DOHH2 (cell line): ENCODE measurements at regions not wholly inside any gene's neighbourhood (a gene's known extent, or its start where the extent isn't known, plus 50 kb on each side); places are given as distances from the start of the nearest gene placed in this dataset.

Experiments
- H3F3A ChIP-seq: fragments of 200-600 bp; sonication (generic), shearing (Covaris generic); 2 replicates; pipeline ENCODE4 v1.6.0; 2016; ENCODE audit warnings: antibody characterized with exemption, mild to moderate bottlenecking; ENCODE audit not compliant: control insufficient read depth, insufficient read depth
- H3K27ac ChIP-seq: fragments of 200-600 bp; sonication (generic); 2 replicates; pipeline ENCODE4 v1.5.1; 2014; ENCODE audit warnings: low read depth, mild to moderate bottlenecking, low read length, moderate library complexity
- H3K27me3 ChIP-seq: fragments of 200-600 bp; sonication (generic); 2 replicates; pipeline ENCODE4 v1.6.1; 2014; ENCODE audit warnings: mild to moderate bottlenecking, low read length, mixed read lengths; ENCODE audit not compliant: control insufficient read depth
- H3K36me3 ChIP-seq: fragments of 200-600 bp; sonication (generic); 2 replicates; pipeline ENCODE4 v1.6.1; 2014; ENCODE audit warnings: mild to moderate bottlenecking, low read length, moderate library complexity, mixed read lengths; ENCODE audit not compliant: control insufficient read depth
- H3K4me1 ChIP-seq: fragments of 200-600 bp; sonication (generic); 2 replicates; pipeline ENCODE4 v1.6.1; 2014; ENCODE audit warnings: mild to moderate bottlenecking, low read length, mixed read lengths; ENCODE audit not compliant: control insufficient read depth
- H3K4me2 ChIP-seq: fragments of 200-600 bp; sonication (generic); 2 replicates; pipeline ENCODE4 v1.6.0; 2014; ENCODE audit warnings: mild to moderate bottlenecking, low read length, moderate library complexity
- H3K4me3 ChIP-seq: fragments of 200-600 bp; sonication (generic); 2 replicates; pipeline ENCODE4 v1.5.1; 2014; ENCODE audit warnings: mild to moderate bottlenecking, low read length, mixed read lengths
- H3K79me2 ChIP-seq: fragments of 200-600 bp; sonication (generic); 2 replicates; pipeline ENCODE4 v1.6.1; 2014; ENCODE audit warnings: mild to moderate bottlenecking, low read length, mixed read lengths; ENCODE audit not compliant: control insufficient read depth
- H3K9me2 ChIP-seq: fragments of 200-600 bp; sonication (generic); replicated peaks from 2 replicates; pipeline ENCODE4 v1.6.1; 2014; ENCODE audit warnings: mild to moderate bottlenecking, low read length, mixed read lengths; ENCODE audit not compliant: control insufficient read depth
- H3K9me3 ChIP-seq: fragments of 200-600 bp; sonication (generic); 2 replicates; pipeline ENCODE4 v1.6.1; 2014; ENCODE audit warnings: antibody characterized with exemption, low read length, mixed read lengths; ENCODE audit not compliant: control insufficient read depth, insufficient read depth
- H4K20me1 ChIP-seq: fragments of 200-600 bp; sonication (generic); 2 replicates; pipeline ENCODE4 v1.6.0; 2014; ENCODE audit warnings: low read depth, mild to moderate bottlenecking, antibody characterized with exemption, low read length, moderate library complexity; ENCODE audit not compliant: control insufficient read depth, insufficient read depth
- EZH2phosphoT487 ChIP-seq: fragments of 200-600 bp; sonication (generic); IDR thresholded peaks from 2 replicates; pipeline ENCODE4 v1.6.1; 2017; ENCODE audit warnings: borderline replicate concordance, mild to moderate bottlenecking, antibody characterized with exemption, low read length, moderate library complexity, mixed read lengths
- TF ChIP-seq, protein P1 (sequence below): fragments of 200-600 bp; sonication (generic); IDR thresholded peaks from one replicate; pipeline ENCODE4 v1.5.1; 2014; ENCODE audit warnings: antibody characterized with exemption, mild to moderate bottlenecking, low read depth, low read length; ENCODE audit not compliant: poor library complexity, severe bottlenecking

GRCh38 chr1:88239205-88239604 lies 444.9 kb upstream of the PKN2 start:
- Histone ChIP-seq H3K27ac (no peak overlapping the region), H3K27me3 (no peaks in the 10 kb centered on the region), H3K4me2 (no peak overlapping the region), H3K9me2 (no peaks in the 10 kb centered on the region), H3K36me3 (no peaks in the 10 kb centered on the region), H4K20me1 (no peaks in the 10 kb centered on the region), H3K4me3 (no peak overlapping the region), H3K79me2 (no peaks in the 10 kb centered on the region), H3K4me1 (no peaks in the 10 kb centered on the region), H3F3A (no peaks in the 10 kb centered on the region), H3K9me3 (no peaks in the 10 kb centered on the region)
- TF ChIP-seq EZH2phosphoT487 = no peak
- TF ChIP-seq, protein P1, sequence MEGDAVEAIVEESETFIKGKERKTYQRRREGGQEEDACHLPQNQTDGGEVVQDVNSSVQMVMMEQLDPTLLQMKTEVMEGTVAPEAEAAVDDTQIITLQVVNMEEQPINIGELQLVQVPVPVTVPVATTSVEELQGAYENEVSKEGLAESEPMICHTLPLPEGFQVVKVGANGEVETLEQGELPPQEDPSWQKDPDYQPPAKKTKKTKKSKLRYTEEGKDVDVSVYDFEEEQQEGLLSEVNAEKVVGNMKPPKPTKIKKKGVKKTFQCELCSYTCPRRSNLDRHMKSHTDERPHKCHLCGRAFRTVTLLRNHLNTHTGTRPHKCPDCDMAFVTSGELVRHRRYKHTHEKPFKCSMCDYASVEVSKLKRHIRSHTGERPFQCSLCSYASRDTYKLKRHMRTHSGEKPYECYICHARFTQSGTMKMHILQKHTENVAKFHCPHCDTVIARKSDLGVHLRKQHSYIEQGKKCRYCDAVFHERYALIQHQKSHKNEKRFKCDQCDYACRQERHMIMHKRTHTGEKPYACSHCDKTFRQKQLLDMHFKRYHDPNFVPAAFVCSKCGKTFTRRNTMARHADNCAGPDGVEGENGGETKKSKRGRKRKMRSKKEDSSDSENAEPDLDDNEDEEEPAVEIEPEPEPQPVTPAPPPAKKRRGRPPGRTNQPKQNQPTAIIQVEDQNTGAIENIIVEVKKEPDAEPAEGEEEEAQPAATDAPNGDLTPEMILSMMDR = no peak

DNA sequence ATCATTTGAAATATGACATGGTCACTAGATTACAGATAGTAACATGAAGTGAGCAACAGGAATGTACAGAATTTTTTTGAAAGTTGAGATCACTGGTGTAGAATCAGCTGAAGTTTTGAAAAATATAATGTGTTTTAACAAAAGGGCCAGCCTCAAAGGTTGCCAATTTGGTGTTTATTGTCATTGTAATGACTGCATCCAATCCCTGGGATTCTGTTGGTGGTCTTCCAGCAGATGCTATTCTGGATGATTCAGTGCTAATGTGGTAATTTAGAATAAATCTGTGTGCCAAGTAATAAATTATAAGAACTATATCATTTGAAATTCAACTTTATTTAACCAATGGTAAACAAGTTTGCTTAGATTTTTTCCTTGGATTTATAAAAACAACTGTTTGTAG lies 436.4 kb upstream of the PKN2 start:
- Histone ChIP-seq H4K20me1 (no peaks in the 10 kb centered on the region), H3K27ac (no peak overlapping the region), H3K4me1 (no peaks in the 10 kb centered on the region), H3F3A (no peaks in the 10 kb centered on the region), H3K4me3 (no peak overlapping the region), H3K4me2 (no peak overlapping the region), H3K36me3 (no peaks in the 10 kb centered on the region), H3K9me2 (no peaks in the 10 kb centered on the region), H3K9me3 (no peaks in the 10 kb centered on the region), H3K79me2 (no peaks in the 10 kb centered on the region), H3K27me3 (no peaks in the 10 kb centered on the region)
- TF ChIP-seq, protein P1 = no peak
- TF ChIP-seq EZH2phosphoT487 = no peak

- Histone ChIP-seq H3K4me3 (no peak overlapping the region), H3K27me3 (no peaks in the 10 kb centered on the region; the same call in 1 of the 2 replicates), H3K36me3 (no peaks in the 10 kb centered on the region), H3K9me2 (no peaks in the 10 kb centered on the region), H3K79me2 (no peaks in the 10 kb centered on the region), H3K9me3 (no peaks in the 10 kb centered on the region), H3F3A (no peaks in the 10 kb centered on the region), H4K20me1 (no peaks in the 10 kb centered on the region), H3K4me2 (no peak overlapping the region), H3K27ac (no peak overlapping the region), H3K4me1 (no peaks in the 10 kb centered on the region)
- TF ChIP-seq EZH2phosphoT487 = no peak
- TF ChIP-seq, protein P1 = no peak
Measured at GRCh38 chr1:88250915-88251314, 433.2 kb upstream of the PKN2 start.

DNA sequence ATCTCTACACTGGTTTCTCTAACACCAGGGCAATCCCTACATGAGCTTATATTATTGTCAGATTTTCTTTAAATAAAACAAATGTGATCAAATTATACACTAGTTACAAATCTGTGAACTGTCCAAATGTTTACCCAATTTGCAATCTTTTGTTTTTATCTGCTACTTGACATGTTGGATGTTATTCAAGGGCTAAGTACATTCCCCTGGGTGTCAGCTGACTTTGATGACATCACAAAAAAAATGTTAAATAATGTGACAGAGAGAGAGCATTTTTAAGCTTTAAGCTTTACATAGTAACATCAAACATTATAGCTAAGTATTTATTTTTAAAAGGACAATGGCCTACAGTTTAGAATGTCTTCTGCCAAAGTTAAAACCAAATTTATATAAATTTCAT lies 431.3 kb upstream of the PKN2 start:
- Histone ChIP-seq H4K20me1 (no peaks in the 10 kb centered on the region), H3K9me3 (no peaks in the 10 kb centered on the region)

More for the DNA sequence above, 431.3 kb upstream of the PKN2 start:
- TF ChIP-seq, protein P1 = no peak
- TF ChIP-seq EZH2phosphoT487 = no peak
- Histone ChIP-seq H3K4me2 (no peak overlapping the region), H3K27ac (no peak overlapping the region), H3K36me3 (no peaks in the 10 kb centered on the region), H3K4me1 (no peaks in the 10 kb centered on the region), H3K79me2 (no peaks in the 10 kb centered on the region), H3F3A (no peaks in the 10 kb centered on the region), H3K9me2 (no peaks in the 10 kb centered on the region), H3K27me3 (no peaks in the 10 kb centered on the region; the same call in 1 of the 2 replicates), H3K4me3 (no peak overlapping the region)
